AG09309 (cell line): ENCODE measurements at regions not wholly inside any gene's neighbourhood (a gene's known extent, or its start where the extent isn't known, plus 50 kb on each side); places are given as distances from the start of the nearest gene placed in this dataset.

Experiments used
- DNase-seq: peaks from one replicate; pipeline ENCODE4 v3.0.0-alpha.2; 2010; ENCODE audit warnings: low read depth
- H3K4me3 ChIP-seq: 2 replicates; pipeline ENCODE4 v1.5.1; 2011; ENCODE audit warnings: mild to moderate bottlenecking, low read depth, low read length, moderate library complexity; ENCODE audit not compliant: control insufficient read depth
- CTCF ChIP-seq: IDR thresholded peaks from 2 replicates; pipeline ENCODE4 v1.5.1; 2011; ENCODE audit warnings: mild to moderate bottlenecking, low read depth, low read length, inconsistent platforms; ENCODE audit not compliant: insufficient read depth, control insufficient read depth; ENCODE audit errors: missing control alignments

- no peak overlapping the region for H3K4me3 ChIP-seq
- no peak for DNase-seq
- no peak for TF ChIP-seq CTCF
Observed at GRCh38 chr20:24779131-24779530, 169.9 kb upstream of the CST7 start.

- DNase-seq, result no peak
- H3K4me3 ChIP-seq, result no peak overlapping the region
- no peak for TF ChIP-seq CTCF
Observed at GRCh38 chr20:24779946-24780345, 169.1 kb upstream of the CST7 start.

- no peak for TF ChIP-seq CTCF
- no peak for DNase-seq
- H3K4me3 ChIP-seq, result no peak overlapping the region
Observed at GRCh38 chr20:24780674-24781417, 168.2 kb upstream of the CST7 start.

GRCh38 chr20:24781418-24781980 lies 167.6 kb upstream of the CST7 start:
- TF ChIP-seq CTCF, result peak; percentile 80
- no peak for DNase-seq
- no peak overlapping the region for H3K4me3 ChIP-seq

GRCh38 chr20:24782301-24782700 lies 166.8 kb upstream of the CST7 start:
- TF ChIP-seq CTCF, result no peak
- no peak for DNase-seq
- H3K4me3 ChIP-seq, result no peak overlapping the region

GRCh38 chr20:24782801-24783630 lies 166.1 kb upstream of the CST7 start:
- no peak overlapping the region for H3K4me3 ChIP-seq
- TF ChIP-seq CTCF, result no peak
- DNase-seq, result no peak
